Aorta (tissue), 5 donors: ENCODE measurements at regions not wholly inside any gene's neighbourhood (a gene's known extent, or its start where the extent isn't known, plus 50 kb on each side); places are given as distances from the start of the nearest gene placed in this dataset.
"Not testable (repeated sequence)": the region's sequence is repeated elsewhere in the genome, so short reads cannot be mapped to it uniquely, and the experiment has no call there.

Experiments used
- ATAC-seq: fragments of 200-7000 bp; cut with Tn5 transposase; one replicate; pipeline ENCODE4 v1.9.1; 2022; ENCODE audit warnings: moderate library complexity; ENCODE audit not compliant: low FRiP score
- DNase-seq, 2 donors: peaks; one replicate each; pipeline ENCODE4 v3.0.0-alpha.2; 2020
- H3K27ac ChIP-seq, 2 donors: one replicate each; pipeline ENCODE4 v1.5.1; 2013; ENCODE audit warnings: low read length in 2 of 2, mild to moderate bottlenecking in 2 of 2, moderate library complexity in 2 of 2, control low read depth in 1 of 2, inconsistent platforms in 1 of 2, low read depth in 1 of 2
- H3K27me3 ChIP-seq, 2 donors: one replicate each; pipeline ENCODE4 v1.6.1; 2013; ENCODE audit warnings: control low read depth in 1 of 2, low read length in 1 of 2, mild to moderate bottlenecking in 1 of 2, moderate library complexity in 1 of 2; ENCODE audit not compliant: insufficient read depth in 2 of 2, control insufficient read depth in 1 of 2
- H3K36me3 ChIP-seq, 2 donors: one replicate each; pipeline ENCODE4 v1.6.1; 2013; ENCODE audit warnings: control low read depth in 1 of 2, low read length in 1 of 2, mild to moderate bottlenecking in 1 of 2; ENCODE audit not compliant: insufficient read depth in 2 of 2, control insufficient read depth in 1 of 2
- H3K4me1 ChIP-seq, 2 donors: one replicate each; pipeline ENCODE4 v1.6.1; 2013; ENCODE audit warnings: low read length in 2 of 2, control low read depth in 1 of 2, mild to moderate bottlenecking in 1 of 2, moderate library complexity in 1 of 2; ENCODE audit not compliant: insufficient read depth in 2 of 2, control insufficient read depth in 1 of 2
- H3K4me3 ChIP-seq, 2 donors: one replicate each; pipeline ENCODE4 v1.5.1; 2013; ENCODE audit warnings: low read length in 2 of 2, control low read depth in 1 of 2, mild to moderate bottlenecking in 1 of 2
- H3K9me3 ChIP-seq: one replicate; pipeline ENCODE4 v1.6.1; 2013; ENCODE audit warnings: mild to moderate bottlenecking, low read length; ENCODE audit not compliant: control insufficient read depth
- WGBS, 2 donors: extraction: QIAGEN DNeasy Blood & Tissue Kit; methylation state at CpG; one replicate each; pipeline ENCODE4 v1.1.7; 2013; 5-methylcytosine and 5-hydroxymethylcytosine counted together
- intact Hi-C, 2 donors: fragments of 100-400 bp; cut with DNase I; formaldehyde crosslinking; loops; one replicate each; pipeline versions ENCODE4 v1.14.2 to v1.15.0; 2022
- donor health status: healthy with polysubstance abuse.
- donor health status: Bipolar disorder and iron deficiency.
- donor health status: DM: no; HTN: no; CAD: no.
- donor health status: DM: no; HTN: no; CAD: no.
- donor health status: DM: yes; HTN: yes; CAD: no.

- ATAC-seq (peak; percentile 75), DNase-seq (peak; percentile 73 to 88)
- intact Hi-C loops: no loop called here
- peak overlapping the region; percentile 10 to 45 for H3K4me3 ChIP-seq
- no peaks in the 10 kb centered on the region for H3K36me3 ChIP-seq
- no peaks in the 10 kb centered on the region for H3K27me3 ChIP-seq
- H3K27ac ChIP-seq: peak overlapping the region in 1 of 2 donors; percentile 13
- peaks cover 0 to 4% of the 10 kb centered on the region in 2 donors for H3K4me1 ChIP-seq
- WGBS, 2 donors: 5 to 7% methylated on average over 42 to 54 of the region's 54 CpGs
- H3K9me3 ChIP-seq: no peaks in the 10 kb centered on the region
These were observed 95.3 kb downstream of the FOXD2 start for GRCh38 chr1:47532921-47533792.

DNA sequence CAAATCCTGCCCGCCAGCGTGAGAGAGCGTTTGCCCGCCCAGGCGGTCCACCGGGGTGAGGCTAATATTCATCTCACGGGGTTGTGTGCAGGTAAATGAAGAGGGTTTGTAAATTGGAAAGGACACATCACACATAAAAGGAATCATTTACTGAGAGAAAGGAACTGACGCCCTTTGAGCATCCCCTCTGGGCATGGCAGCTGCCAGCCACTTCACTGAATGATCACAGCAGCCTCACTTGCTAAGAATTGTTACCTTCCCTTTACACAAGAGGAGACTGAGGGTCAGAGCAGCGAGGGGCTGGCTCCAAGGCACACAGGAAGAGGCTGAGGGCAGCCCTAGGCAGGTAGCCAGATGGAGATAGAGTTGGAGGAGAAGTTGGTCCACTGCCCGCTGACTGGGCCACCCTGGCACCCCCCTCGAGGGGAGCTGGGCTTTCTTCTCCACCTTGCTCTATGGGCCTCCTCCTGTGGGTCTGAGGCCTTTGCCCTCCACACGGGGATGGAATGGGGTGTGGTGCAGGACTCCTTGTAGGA, 96.0 kb downstream of the FOXD2 start:
- Histone ChIP-seq H3K9me3 (no peaks in the 10 kb centered on the region), H3K27ac (peak overlapping the region in 1 of 2 donors; percentile 46), H3K4me1 (peaks cover 0 to 4% of the 10 kb centered on the region in 2 donors), H3K4me3 (peak overlapping the region in 1 of 2 donors; percentile 45), H3K36me3 (no peaks in the 10 kb centered on the region), H3K27me3 (no peaks in the 10 kb centered on the region)
- intact Hi-C loops: no loop called here
- 35 to 46% methylated on average over 12 of the region's 12 CpGs for WGBS, 2 donors
- ATAC-seq: no peak
- DNase-seq: peak in 1 of 2 donors; percentile 56

DNA sequence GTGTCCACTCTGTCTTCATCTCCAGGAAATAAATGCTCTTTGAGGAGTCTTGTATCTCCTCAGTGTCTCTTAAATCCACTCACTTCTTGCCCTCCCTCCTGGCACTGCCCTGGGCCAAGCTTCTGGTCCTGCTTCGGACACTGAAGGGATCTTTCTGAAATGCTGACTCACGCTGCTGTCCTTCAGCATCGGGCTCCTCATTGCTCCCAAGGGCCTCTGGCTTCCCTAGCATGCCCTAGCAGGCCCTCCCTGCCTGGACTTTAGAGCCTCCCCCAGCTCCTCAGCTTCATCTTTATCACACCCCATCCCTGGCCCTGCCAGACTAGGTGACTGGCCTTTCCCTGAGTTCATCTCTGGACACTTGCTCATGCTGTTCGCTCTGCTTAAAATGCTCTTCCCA, 96.6 kb downstream of the FOXD2 start:
- Histone ChIP-seq H3K27ac (peak overlapping the region in 1 of 2 donors; percentile 46), H3K9me3 (no peaks in the 10 kb centered on the region), H3K4me3 (no peak overlapping the region), H3K27me3 (no peaks in the 10 kb centered on the region), H3K36me3 (no peaks in the 10 kb centered on the region), H3K4me1 (peaks cover 0 to 4% of the 10 kb centered on the region in 2 donors)
- ATAC-seq (peak; percentile 50), DNase-seq (no peak)
- 37 to 44% methylated on average over 4 of the region's 4 CpGs for WGBS, 2 donors
- intact Hi-C loops: no loop called here

DNA sequence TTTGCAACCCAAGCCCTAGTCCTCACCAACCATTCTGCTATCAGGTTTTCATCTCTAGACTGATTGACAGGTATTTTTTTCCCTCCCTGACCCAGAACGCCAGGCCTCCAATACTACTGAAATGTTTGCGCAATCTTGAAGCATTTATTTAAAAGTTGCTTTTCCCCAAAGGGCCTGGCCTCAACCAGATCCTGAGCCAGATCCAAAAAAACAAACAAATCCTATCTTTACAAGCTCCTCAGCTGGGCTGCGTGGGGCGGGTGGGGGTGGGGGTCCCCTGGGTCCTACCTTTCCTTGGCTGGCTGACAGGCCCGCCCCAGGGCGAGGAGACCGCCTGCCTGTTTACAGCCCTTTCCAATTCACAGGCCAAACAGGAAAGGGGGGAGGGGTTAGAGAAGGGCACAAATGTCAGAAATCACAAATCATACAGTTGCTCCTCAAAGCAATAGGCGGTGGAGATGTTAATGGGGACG, 98.8 kb downstream of the FOXD2 start:
- Histone ChIP-seq H3K27ac (no peak overlapping the region), H3K4me3 (no peak overlapping the region), H3K4me1 (peaks cover 0 to 4% of the 10 kb centered on the region in 2 donors), H3K9me3 (no peaks in the 10 kb centered on the region), H3K36me3 (no peaks in the 10 kb centered on the region), H3K27me3 (no peaks in the 10 kb centered on the region)
- DNase-seq (no peak), ATAC-seq (no peak)
- 51 to 53% methylated on average over 9 of the region's 9 CpGs for WGBS, 2 donors
- intact Hi-C loops: no loop called here

DNA sequence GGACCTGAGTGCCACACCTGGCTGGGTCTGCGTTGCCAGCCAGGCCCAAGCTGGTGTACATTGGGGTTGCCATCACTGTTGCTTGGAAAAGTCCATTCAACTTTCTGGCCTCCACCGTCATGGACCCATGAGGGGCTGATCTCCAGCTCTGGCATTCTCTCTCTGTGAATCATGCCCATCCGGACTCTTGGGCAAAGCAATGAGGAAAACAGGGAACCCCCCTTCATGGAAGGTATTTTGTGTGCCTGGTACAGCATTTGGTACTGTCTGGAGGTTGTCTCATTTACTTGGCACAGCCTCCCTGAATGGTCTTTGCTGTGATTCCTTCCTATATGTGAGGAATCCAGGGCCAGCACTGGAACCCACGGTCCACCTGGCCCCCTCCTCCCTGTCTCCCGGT, 99.4 kb downstream of the FOXD2 start:
- no peaks in the 10 kb centered on the region for H3K9me3 ChIP-seq
- no peaks in the 10 kb centered on the region for H3K27me3 ChIP-seq
- 81 to 92% methylated on average over 5 of the region's 5 CpGs for WGBS, 2 donors
- DNase-seq: no peak
- intact Hi-C loops: no loop called here
- H3K36me3 ChIP-seq: no peaks in the 10 kb centered on the region
- no peak overlapping the region for H3K27ac ChIP-seq
- ATAC-seq: no peak
- no peak overlapping the region for H3K4me3 ChIP-seq
- H3K4me1 ChIP-seq: peaks cover 0 to 4% of the 10 kb centered on the region in 2 donors

DNA sequence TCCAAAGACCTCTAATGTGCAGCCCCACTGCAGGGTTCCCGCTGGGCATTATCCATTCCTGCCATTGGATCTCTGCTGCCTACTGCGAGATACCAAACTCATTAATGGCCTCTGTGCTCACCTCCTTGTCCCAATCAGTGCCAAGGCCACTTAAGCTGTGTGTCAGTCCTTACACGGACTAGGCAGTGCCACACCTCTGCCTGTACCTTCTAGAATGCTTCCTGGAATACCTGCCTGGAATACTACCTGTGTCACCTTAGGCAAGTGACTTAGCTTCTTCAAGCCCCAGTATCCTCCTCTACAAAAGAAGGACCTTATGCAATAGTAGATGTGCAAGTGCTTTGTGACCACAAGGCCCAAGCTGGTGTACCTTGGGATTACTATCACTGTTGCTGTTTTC, 100.1 kb downstream of the FOXD2 start:
- Histone ChIP-seq H3K27me3 (no peaks in the 10 kb centered on the region), H3K9me3 (no peaks in the 10 kb centered on the region), H3K4me1 (peaks cover 0 to 4% of the 10 kb centered on the region in 2 donors), H3K27ac (no peak overlapping the region), H3K4me3 (no peak overlapping the region), H3K36me3 (no peaks in the 10 kb centered on the region)
- intact Hi-C loops: no loop called here
- no peak for ATAC-seq
- 81 to 96% methylated on average over 3 of the region's 3 CpGs for WGBS, 2 donors
- no peak for DNase-seq

- intact Hi-C loops, H3K27ac ChIP-seq, H3K4me3 ChIP-seq, H3K9me3 ChIP-seq, ATAC-seq, H3K27me3 ChIP-seq, H3K36me3 ChIP-seq, DNase-seq, H3K4me1 ChIP-seq: not testable (repeated sequence)
- 97 to 98% methylated on average over 2 of the region's 2 CpGs for WGBS, 2 donors
These were observed 100.7 kb downstream of the FOXD2 start for GRCh38 chr1:47538530-47538929.

DNA sequence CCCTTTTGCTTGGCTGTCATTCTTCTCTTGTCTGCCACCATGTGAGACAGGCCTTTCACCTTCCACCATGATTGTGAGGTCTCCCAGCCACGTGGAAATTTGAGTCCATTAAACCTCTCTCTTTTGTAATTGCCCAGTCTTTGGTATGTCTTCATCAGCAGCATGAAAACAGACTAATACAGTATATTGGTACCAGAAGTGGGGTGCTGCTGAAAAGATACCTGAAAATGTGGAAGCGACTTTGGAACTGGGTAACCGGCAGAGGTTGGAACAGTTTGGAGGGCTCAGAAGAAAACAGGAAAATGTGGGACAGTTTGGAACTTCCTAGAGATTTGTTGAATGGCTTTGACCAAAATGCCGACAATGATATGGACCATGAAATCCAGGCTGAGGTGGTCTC, 103.9 kb downstream of the FOXD2 start:
- 96% methylated on average over 4 of the region's 4 CpGs for WGBS, 2 donors
- DNase-seq, ATAC-seq, H3K27me3 ChIP-seq, H3K4me3 ChIP-seq, intact Hi-C loops, H3K27ac ChIP-seq, H3K4me1 ChIP-seq, H3K36me3 ChIP-seq, H3K9me3 ChIP-seq: not testable (repeated sequence)

DNA sequence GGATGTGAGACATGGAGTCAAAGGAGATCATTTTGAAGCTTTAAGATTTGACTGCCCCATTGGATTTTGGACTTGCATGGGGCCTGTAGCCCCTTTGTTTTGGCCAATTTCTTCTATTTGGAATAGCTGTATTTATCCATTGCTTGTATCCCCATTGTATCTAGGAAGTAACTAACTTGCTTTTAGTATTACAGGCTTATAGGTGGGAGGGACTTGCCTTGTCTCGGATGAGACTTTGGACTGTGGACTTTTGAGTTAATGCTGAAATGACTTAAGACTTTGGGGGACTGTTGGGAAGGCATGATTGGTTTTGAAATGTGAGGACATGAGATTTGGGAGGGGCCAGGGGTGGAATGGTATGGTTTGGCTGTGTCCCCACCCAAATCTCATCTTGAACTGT, 105.2 kb downstream of the FOXD2 start:
- H3K9me3 ChIP-seq, H3K27me3 ChIP-seq, H3K27ac ChIP-seq, ATAC-seq, H3K4me3 ChIP-seq, DNase-seq, H3K4me1 ChIP-seq, H3K36me3 ChIP-seq, intact Hi-C loops: not testable (repeated sequence)
- WGBS, 2 donors: 95 to 96% methylated on average over 1 of the region's 1 CpG
